NOMO-1 treated with dmso at 0.1 percent for 144 hours (cell line): ENCODE measurements at regions not wholly inside any gene's neighbourhood (a gene's known extent, or its start where the extent isn't known, plus 50 kb on each side); places are given as distances from the start of the nearest gene placed in this dataset.

Experiments
- DNase-seq: peaks from one replicate; lab custom pipeline; 2025; ENCODE audit not compliant: unreplicated experiment; lab: John Stamatoyannopoulos, UW

GRCh38 chr9:96044401-96044800 is 168.9 kb downstream of the ERCC6L2 start:
- DNase-seq: no peak

- DNase-seq: no peak
Measured at GRCh38 chr9:96040591-96041461, 165.3 kb downstream of the ERCC6L2 start.

- DNase-seq: no peak
Measured at GRCh38 chr9:96038914-96039313, 163.4 kb downstream of the ERCC6L2 start.

- DNase-seq: no peak
Measured at GRCh38 chr9:96038271-96038670, 162.8 kb downstream of the ERCC6L2 start.

DNA sequence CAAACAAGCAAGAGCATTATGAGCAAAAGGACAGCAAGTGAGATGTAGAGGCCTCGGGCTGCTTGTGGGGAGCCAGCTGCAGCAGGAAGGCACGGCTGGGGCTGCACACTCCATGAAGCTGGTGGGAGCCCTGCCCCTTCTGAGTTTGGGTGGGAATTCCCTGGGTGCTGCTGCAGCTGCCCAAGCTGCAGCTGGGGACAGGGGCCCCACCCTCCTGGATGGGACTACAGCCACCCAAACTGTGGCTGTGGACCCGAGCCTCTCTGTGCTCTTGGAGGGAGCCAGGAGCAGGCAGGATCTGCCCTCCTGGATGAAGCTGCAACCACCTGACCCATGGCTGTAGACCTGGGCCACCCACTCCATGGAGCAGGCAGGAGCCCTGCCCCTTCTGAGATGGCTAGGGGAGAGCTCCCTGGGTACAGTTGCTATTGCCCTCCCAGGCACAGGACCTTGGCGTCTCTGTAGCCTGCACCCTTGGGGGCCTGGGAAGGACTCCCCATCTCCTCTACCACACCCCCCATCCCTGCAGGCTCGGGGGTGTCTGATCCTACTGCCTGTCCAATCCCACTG is 159.1 kb downstream of the ERCC6L2 start:
- DNase-seq: no peak

GRCh38 chr9:96033896-96034295 is 158.4 kb downstream of the ERCC6L2 start:
- DNase-seq: no peak

DNA sequence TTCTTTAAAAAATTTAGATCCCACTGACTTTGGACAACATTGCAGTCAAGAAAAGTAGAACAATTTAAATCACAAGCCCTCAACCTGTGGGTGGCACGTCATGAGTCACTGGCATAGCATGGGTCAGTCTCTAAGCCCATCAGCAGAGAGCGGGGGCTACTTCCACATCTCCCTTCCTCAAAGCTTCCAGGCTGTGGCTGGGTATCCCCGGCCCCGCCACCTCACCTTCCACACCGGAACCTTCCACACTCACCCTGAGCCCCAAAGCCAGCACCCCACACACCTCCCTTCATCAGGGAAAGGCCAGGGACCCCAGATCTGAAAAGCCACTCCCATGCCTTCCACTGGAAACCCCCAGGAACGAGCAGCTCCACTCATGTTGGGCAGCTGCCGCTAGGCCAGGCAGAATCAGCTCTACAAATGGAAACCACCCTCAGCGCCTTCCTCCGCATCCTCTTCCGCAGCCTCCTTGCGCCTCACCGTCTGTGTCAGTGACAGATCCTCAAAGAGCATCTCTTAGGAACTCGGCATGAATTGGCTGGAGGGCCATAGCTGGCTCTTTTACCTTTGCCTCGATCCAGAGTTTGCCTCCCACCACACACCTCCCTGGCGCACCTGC is 156.5 kb downstream of the ERCC6L2 start:
- DNase-seq: no peak

DNA sequence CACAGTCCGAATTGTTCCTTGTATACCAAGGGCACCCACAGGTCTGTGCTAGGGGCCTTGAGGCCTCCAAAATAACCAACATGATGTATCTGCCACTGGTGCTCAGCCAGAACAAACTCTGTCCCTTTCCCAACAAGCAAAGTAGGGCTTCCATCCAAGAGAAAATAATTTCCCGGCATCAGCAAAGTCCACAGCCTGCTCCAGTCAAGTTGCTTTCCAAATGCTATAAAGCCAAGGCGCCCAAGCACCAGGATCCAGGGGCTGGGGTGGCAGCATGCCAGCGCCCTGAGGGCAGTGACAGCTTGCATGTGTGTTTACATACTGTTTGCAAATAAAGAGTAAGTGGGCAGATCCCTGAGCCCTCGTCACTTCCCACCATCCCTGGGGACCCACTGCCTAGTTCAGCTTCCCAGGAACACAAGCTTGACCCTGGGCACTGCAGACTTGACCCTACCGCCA is 155.9 kb downstream of the ERCC6L2 start:
- DNase-seq: no peak

DNA sequence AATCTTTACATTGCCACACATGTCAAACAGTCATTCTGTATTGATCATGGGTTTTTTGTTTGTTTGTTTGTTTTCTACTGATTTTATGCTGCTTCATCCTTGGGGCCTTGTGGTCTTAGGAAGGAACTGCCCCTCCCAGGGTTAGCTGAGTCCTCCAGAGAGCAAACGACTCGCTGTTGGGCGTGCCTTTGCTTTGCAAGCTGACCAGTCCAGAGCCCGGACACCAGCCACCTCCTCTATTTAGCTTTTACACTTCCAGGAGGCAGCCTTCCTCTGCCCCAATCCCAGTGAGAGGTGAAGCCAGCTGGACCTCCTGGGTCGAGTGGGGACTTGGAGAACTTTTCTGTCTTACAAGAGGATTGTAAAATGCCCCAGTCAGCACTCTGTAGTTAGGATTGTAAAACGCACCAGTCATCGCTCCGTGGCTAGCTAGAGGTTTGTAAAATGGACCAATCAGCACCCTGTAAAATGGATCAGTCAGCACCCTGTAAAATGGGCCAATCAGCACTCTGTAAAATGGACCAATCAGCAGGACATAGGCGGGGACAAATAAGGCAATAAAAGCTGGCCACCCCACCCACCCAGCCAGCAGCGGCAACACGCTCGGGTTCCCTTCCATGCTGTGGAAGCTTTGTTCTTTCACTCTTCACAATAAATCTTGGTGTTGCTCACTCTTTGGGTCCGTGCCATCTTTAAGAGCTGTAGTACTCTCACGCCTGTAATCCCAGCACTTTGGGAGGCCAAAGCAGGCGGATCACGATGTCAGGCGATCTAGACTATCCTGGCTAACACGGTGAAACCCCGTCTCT is 154.4 kb downstream of the ERCC6L2 start:
- no peak for DNase-seq

DNA sequence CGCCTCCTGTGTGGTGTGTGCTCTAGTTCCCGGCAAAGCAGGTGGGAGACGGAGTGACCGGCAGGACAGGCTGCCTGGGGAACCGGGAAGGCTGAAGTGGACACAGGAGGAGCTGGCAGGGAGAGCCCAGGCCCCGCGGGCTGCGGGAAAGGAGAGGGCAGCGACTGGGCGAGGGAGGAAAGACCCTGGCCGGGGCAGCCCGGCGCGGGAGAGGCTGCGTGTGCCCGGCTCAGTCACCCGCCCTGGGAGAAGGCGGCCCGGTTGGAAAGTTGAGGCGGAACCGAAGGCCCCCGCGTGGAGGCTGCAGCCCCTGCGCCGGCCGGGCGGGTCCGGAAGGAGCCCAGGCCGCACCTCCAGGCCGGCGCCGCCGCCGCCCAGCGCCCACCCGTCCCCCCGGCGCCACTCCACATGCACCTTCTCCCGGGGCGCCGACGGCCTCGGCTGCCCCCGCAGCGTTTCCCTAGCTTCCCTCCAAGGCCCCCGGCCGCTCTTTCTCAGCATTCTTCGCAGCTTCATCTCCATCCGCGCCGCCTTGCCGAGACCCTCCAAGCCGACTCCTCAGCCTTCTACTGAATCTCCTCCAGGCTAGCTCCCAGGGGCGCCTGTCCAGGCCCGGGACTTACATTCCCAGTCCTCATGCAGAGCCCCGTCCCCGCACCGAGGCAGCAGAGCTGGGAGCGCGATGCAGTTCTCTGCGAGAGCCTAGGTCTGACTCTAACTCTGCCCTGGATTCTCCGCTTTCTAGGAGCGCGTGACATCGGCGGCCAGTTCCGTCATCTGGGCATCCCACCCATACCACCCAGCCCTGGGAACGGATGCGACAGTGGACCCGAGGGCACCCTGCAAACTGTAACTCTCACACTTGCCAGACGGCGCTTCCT is 152.0 kb downstream of the ERCC6L2 start:
- DNase-seq: no peak

DNA sequence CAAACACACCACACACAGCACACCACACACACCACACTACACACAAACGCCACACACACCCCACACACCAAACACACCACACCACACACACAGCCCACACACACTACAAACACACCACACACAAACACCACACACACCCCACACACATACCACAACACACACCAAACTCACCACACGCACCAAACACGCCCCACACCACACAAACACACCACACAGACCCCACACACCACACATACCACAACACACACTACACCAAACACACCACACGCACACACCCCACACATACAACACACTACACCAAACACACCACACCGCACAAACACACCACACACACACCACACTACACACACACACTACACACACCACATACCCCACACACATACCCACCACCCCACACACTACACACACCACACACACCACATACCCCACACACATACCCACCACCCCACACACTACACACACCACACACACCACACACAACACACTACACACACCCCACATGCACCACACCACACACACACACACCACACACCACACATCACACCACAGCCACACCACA is 151.2 kb downstream of the ERCC6L2 start:
- DNase-seq: no peak

DNA sequence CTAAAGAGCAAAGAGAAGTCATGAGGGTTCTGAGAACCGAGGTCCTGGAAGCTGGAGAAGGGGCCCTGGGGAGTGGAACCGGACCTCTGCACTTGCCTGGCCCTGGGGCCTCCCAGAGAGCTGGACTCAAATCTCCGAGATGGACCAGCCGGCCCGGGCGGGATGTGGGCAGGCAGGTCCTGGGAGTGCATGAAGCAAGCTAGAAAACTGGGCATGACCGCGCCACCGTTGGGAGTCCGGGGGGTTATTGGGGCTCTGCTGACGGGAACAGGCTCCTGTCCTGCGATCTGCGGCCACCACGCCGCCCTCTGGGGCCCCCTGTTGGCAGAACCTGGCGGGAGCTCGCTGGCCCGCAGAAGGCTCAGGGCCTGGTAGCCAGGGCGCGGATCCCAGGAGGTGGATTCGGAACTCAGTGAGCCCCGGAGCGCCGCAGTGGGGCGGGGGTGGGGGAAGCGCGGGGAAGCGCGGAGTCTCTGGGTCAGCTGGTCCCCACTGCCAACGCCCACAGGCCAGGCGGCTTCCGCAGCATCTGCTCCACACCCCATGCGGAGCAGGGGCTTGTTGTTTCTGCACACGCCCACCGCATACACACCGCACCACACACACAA is 150.6 kb downstream of the ERCC6L2 start:
- no peak for DNase-seq

GRCh38 chr9:96023486-96023885 is 148.0 kb downstream of the ERCC6L2 start:
- DNase-seq: no peak

- DNase-seq: no peak
Measured at GRCh38 chr9:96022445-96023051, 147.1 kb downstream of the ERCC6L2 start.

DNA sequence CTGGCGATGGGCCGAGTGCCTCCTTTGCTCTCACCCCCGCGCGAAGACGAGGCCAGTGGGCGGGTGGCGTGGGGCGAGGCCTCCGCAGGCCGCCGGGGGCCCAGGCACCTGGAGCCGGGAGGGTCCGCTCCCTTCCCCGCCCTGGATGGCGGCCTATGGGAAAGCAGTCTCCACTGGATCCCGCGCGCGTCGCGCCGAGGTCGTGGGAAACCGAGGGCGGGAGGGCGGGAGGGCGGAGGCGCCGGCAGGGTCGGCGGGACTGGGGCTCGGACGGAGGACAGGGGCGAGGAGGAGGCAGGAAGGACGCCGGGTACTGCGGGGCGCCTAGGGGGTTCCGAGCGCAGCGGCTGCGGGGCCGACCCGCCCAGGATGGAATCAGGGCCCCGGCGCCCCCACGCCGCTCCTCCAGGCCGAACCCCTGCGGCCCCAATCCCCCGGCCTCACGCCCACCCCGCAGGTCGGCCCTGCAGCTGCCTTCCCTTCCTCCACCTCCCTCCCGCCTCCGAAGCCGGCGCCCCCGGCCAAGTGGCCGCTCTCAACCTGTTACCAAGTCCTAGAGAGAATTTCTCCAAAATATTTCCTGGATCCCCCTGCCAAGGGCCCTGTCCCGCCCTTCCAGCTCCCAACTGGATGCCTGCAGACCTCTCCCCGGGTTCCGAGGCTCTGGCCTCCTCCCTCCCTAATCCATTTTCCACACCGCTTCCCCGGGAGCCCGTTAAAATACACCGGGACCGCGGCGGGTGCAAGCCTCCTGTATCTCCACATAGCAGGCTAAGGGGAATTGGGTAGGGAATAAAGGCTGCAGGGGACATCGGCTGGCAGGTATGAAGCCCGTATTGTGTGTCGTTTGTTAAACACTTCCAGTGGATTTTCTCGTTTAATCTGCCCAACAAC is 146.3 kb downstream of the ERCC6L2 start:
- DNase-seq: no peak

DNA sequence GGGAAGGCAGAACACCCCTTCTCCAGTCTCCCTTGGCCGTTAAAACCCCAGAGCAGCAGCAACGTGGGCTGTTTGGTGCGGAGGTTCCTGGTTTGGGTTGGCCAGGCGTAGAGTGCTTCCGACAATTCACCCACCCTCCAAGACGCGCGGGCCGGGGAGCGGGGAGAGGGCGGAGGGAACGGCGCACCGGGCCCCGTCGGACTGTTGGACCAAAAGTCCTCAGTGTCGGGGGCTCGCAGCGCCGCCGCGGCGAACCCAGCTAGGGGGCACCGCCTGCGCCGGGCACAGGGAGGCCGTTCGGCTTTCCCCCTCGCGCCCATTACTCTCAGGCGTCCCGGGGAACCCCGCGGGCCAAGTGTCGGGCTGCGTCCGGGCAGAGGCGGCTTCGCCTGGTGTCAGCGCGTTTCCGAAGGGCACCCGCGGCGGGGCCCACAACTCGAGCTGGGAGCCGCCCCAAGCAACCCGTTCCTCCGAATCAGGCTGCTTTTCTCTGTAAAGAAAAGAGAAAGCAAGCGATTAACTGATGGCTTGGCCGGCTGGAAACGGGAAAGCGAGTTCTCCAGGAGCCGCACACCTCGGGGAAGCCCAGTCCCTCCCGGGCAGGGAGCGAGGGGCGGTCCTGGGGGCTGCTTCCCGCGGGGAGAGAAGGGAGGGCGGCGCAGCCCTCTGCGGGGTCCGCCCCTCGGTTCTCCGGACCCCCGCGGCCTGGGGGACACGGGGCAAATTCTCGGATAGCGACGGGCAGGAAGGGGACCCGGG is 145.5 kb downstream of the ERCC6L2 start:
- DNase-seq: peak; percentile 25

- no peak for DNase-seq
Measured at GRCh38 chr9:96020300-96020791, 144.9 kb downstream of the ERCC6L2 start.
